Gastrocnemius medialis (tissue), 4 donors: ENCODE measurements at regions not wholly inside any gene's neighbourhood (a gene's known extent, or its start where the extent isn't known, plus 50 kb on each side); places are given as distances from the start of the nearest gene placed in this dataset.

Experiments
- ATAC-seq, 2 donors: fragments of 150-250 bp; one replicate each; pipeline ENCODE4 v1.9.1; 2016
- DNase-seq, 2 donors: peaks; one replicate each; pipeline ENCODE4 v3.0.0-alpha.2; 2019
- H3K27ac ChIP-seq, 4 donors: fragments of 200-600 bp; sonication (generic); 1 replicate in 1 of 4; 2 replicates in 3 of 4; pipeline ENCODE4 v1.5.1; 2016 to 2018; ENCODE audit warnings: mild to moderate bottlenecking in 2 of 4, moderate library complexity in 1 of 4
- H3K27me3 ChIP-seq, 3 donors: fragments of 200-600 bp; sonication (generic) in 2 of 3; 1 replicate in 1 of 3; 2 replicates in 2 of 3; pipeline versions ENCODE4 v1.5.1 to v1.6.0; 2016 to 2019; ENCODE audit warnings: mild to moderate bottlenecking in 1 of 3, moderate library complexity in 1 of 3
- H3K36me3 ChIP-seq, 2 donors: fragments of 200-600 bp; sonication (generic) in 1 of 2; one replicate each; pipeline ENCODE4 v1.5.1; 2017 to 2018
- H3K4me1 ChIP-seq, 2 donors: fragments of 200-600 bp; sonication (generic) in 1 of 2; one replicate each; pipeline ENCODE4 v1.5.1; 2016 to 2017; ENCODE audit warnings: mild to moderate bottlenecking in 2 of 2
- H3K4me3 ChIP-seq, 4 donors: fragments of 200-600 bp; sonication (generic) in 3 of 4; 1 replicate in 1 of 4; 2 replicates in 3 of 4; pipeline ENCODE4 v1.5.1; 2016 to 2019; ENCODE audit warnings: mild to moderate bottlenecking in 2 of 4
- H3K9me3 ChIP-seq, 3 donors: fragments of 200-600 bp; sonication (generic) in 2 of 3; 1 replicate in 1 of 3; 2 replicates in 2 of 3; pipeline ENCODE4 v1.5.1; 2016 to 2019
- POLR2A ChIP-seq, 2 donors: fragments of 450-650 bp; IDR thresholded peaks; one replicate each; pipeline ENCODE4 v1.6.1; 2017; ENCODE audit warnings: antibody characterized with exemption in 2 of 2, mild to moderate bottlenecking in 2 of 2, moderate library complexity in 2 of 2
- in situ Hi-C, 4 donors: fragments of 200-750 bp; cut with MboI; loops; one replicate each; pipeline versions ENCODE4 v1.15.0 to v1.8.0; 2017; ENCODE audit warnings: low sequenced_read_pairs in 4 of 4
- intact Hi-C: fragments of 100-400 bp; cut with DNase I; formaldehyde crosslinking; loops from one replicate; pipeline ENCODE4 v1.15.1; 2023; ENCODE audit warnings: low total_unique reads
- TF ChIP-seq, protein P1 (sequence below), 5 experiments: fragments of 450-650 bp in 3 of 5; fragments of 200-600 bp in 2 of 5; sonication (generic) in 2 of 5; IDR thresholded peaks in 4 of 5; conservative IDR thresholded peaks in 1 of 5; 1 replicate in 4 of 5; 2 replicates in 1 of 5; pipeline ENCODE4 v1.5.1; 2016 to 2019; ENCODE audit warnings: antibody characterized with exemption in 5 of 5, mild to moderate bottlenecking in 3 of 5, moderate library complexity in 3 of 5

DNA sequence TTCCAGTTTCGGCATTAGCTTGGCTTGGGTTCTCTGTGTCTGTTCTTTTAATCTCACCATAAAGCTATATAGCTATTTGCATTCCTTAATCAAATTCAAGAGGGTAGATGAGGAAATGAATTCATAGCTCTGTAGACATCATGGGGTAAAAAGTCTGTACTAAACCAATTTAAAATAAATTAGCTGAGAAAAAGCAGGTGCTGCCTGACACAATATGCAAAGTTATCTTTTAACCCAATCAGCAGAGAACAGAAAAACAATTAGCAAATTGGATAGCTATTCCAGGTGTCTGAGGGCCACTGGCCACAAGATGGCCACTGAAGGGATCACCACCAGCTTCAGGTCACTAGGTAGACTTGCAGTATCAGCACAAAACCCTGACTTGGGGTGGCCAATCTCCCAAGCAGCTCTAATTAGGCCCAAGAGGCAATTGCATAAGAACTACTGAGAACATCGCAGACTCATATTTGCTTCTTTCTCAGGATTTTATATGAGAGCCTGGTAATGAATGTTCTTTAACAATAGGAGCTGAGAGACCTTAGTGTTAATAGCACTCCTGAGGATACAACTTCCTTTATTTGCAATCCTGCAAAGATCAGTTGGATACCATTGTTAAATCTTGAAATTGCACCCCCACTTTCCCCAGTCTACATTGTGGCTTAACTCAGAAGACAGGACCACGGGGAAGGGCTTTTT is 494.3 kb downstream of the PDCD6IP start:
- Histone ChIP-seq H3K9me3 (no peaks in the 10 kb centered on the region), H3K4me3 (no peak overlapping the region), H3K27ac (no peak overlapping the region), H3K36me3 (no peaks in the 10 kb centered on the region), H3K4me1 (no peaks in the 10 kb centered on the region), H3K27me3 (no peaks in the 10 kb centered on the region)
- in situ Hi-C loops = no loop called here
- intact Hi-C loops = no loop called here
- no peak for DNase-seq
- no peak for TF ChIP-seq POLR2A (IDR thresholded peaks at IDR 0.05)
- TF ChIP-seq, protein P1, sequence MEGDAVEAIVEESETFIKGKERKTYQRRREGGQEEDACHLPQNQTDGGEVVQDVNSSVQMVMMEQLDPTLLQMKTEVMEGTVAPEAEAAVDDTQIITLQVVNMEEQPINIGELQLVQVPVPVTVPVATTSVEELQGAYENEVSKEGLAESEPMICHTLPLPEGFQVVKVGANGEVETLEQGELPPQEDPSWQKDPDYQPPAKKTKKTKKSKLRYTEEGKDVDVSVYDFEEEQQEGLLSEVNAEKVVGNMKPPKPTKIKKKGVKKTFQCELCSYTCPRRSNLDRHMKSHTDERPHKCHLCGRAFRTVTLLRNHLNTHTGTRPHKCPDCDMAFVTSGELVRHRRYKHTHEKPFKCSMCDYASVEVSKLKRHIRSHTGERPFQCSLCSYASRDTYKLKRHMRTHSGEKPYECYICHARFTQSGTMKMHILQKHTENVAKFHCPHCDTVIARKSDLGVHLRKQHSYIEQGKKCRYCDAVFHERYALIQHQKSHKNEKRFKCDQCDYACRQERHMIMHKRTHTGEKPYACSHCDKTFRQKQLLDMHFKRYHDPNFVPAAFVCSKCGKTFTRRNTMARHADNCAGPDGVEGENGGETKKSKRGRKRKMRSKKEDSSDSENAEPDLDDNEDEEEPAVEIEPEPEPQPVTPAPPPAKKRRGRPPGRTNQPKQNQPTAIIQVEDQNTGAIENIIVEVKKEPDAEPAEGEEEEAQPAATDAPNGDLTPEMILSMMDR (IDR thresholded peaks at IDR 0.05 in 4 of 5, conservative IDR thresholded peaks at IDR 0.05 in 1 of 5) = no peak
- no peak for ATAC-seq

DNA sequence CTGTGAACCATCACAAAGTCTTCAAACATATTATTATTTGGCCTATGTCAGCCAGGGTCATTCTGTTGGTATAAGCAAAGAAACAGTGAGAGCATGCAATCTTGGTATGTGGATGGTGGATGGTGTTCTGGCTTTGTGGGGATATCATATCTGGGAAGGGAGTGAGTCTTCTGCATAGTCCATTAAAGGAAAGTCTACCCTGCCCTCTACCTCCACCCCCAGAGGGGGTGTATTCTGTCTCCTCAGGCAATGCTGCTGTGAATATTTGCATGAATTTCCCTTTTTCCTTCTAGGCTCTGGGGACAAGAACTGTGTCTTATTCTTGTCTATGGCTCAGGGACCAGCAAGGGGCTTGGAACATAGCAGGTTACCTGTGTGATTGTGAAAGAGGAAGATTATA is 495.8 kb downstream of the PDCD6IP start:
- H3K27ac ChIP-seq = no peak overlapping the region
- no peaks in the 10 kb centered on the region for H3K27me3 ChIP-seq
- H3K4me3 ChIP-seq = no peak overlapping the region
- DNase-seq (no peak), ATAC-seq (no peak)
- no peak for TF ChIP-seq POLR2A (IDR thresholded peaks at IDR 0.05)
- TF ChIP-seq, protein P1 (IDR thresholded peaks at IDR 0.05 in 4 of 5, conservative IDR thresholded peaks at IDR 0.05 in 1 of 5) = no peak
- H3K4me1 ChIP-seq = no peaks in the 10 kb centered on the region
- intact Hi-C loops = no loop called here
- in situ Hi-C loops = no loop called here
- no peaks in the 10 kb centered on the region for H3K36me3 ChIP-seq
- no peaks in the 10 kb centered on the region for H3K9me3 ChIP-seq

DNA sequence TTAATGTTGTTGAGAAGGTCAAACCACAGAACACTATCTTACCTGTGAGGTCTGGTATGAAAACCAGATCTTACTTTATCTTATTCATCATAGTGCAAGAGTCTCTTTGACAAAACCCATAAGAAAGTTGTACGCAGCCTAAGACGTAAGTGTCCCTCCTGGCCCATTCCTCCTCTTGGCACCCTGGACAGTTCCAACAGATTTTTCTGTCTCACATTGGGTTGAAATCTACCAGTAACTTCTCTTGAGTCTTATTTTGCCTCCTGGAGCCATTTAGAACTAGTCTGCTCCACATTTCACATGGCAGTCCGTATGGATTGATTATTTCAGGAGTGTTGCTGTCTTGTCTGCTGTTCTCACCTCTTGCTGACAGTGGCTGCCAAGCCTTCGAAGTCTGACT is 498.4 kb downstream of the PDCD6IP start:
- H3K9me3 ChIP-seq = no peaks in the 10 kb centered on the region
- H3K4me1 ChIP-seq = no peaks in the 10 kb centered on the region
- in situ Hi-C loops (no loop called here), intact Hi-C loops (no loop called here)
- TF ChIP-seq, protein P1 (IDR thresholded peaks at IDR 0.05 in 4 of 5, conservative IDR thresholded peaks at IDR 0.05 in 1 of 5) = no peak
- TF ChIP-seq POLR2A (IDR thresholded peaks at IDR 0.05) = no peak
- DNase-seq = no peak
- H3K27me3 ChIP-seq = no peaks in the 10 kb centered on the region
- no peak for ATAC-seq
- no peak overlapping the region for H3K27ac ChIP-seq
- no peaks in the 10 kb centered on the region for H3K36me3 ChIP-seq
- H3K4me3 ChIP-seq = no peak overlapping the region

DNA sequence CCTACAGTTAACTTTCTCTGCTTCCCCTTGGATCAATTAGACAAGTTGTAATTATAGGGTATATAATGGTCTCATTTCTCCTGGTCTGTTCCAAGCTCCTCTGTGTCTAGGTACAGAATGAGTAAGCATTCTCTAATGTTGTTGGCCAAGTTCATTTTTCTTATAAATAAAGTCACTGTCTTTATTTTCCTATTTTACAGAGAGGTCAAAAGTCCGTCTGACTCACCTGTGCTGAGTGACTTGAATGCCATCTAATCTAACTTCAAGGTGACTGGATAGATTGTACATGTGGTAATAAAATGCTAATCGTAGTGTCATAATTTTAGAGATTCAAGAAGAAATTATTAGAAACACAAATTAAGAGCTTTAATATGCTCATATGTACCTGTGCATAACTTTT is 500.2 kb downstream of the PDCD6IP start:
- DNase-seq (no peak), ATAC-seq (no peak)
- H3K27me3 ChIP-seq = no peaks in the 10 kb centered on the region
- intact Hi-C loops = no loop called here
- H3K9me3 ChIP-seq = no peaks in the 10 kb centered on the region
- TF ChIP-seq, protein P1 (IDR thresholded peaks at IDR 0.05 in 4 of 5, conservative IDR thresholded peaks at IDR 0.05 in 1 of 5) = no peak
- no peak for TF ChIP-seq POLR2A (IDR thresholded peaks at IDR 0.05)
- no peaks in the 10 kb centered on the region for H3K4me1 ChIP-seq
- H3K36me3 ChIP-seq = no peaks in the 10 kb centered on the region
- no peak overlapping the region for H3K4me3 ChIP-seq
- in situ Hi-C loops = no loop called here
- H3K27ac ChIP-seq = no peak overlapping the region

DNA sequence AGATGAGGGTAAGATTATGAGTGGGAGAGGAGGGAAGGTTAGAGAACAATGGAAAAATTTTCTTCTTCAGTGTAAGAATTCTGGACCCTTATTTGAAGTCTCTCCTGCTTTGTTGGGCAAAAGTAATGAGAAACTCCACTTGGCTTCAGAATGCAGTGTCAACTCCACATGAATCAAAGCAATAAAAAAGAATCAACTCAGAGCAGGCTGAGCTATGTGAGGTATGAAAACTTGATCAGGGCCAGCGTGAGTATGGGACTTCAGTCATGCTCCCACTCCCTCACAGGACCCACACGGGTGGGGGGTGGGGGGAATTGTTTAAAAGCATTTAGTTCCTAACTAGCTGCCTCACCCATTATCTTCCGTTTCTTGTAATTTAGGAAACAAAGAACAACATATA is 502.2 kb downstream of the PDCD6IP start:
- ATAC-seq = no peak
- Histone ChIP-seq H3K27ac (no peak overlapping the region), H3K4me3 (no peak overlapping the region), H3K9me3 (no peaks in the 10 kb centered on the region), H3K36me3 (no peaks in the 10 kb centered on the region), H3K27me3 (no peaks in the 10 kb centered on the region), H3K4me1 (no peaks in the 10 kb centered on the region)
- in situ Hi-C loops = no loop called here
- intact Hi-C loops = no loop called here
- DNase-seq = no peak
- no peak for TF ChIP-seq POLR2A (IDR thresholded peaks at IDR 0.05)
- TF ChIP-seq, protein P1 (IDR thresholded peaks at IDR 0.05 in 4 of 5, conservative IDR thresholded peaks at IDR 0.05 in 1 of 5) = no peak
